OCI-LY3 (cell line): ENCODE measurements at regions not wholly inside any gene's neighbourhood (a gene's known extent, or its start where the extent isn't known, plus 50 kb on each side); places are given as distances from the start of the nearest gene placed in this dataset.
A peak's percentile ranks its signal among the peaks of the same experiment; 100 is the strongest.

Experiments
- H2AFZ ChIP-seq: fragments of 200-600, 300-600 bp; shearing (Covaris generic); 2 replicates; pipeline ENCODE4 v1.6.0; 2014; ENCODE audit warnings: antibody characterized with exemption, low read depth, low read length
- H3K27ac ChIP-seq: fragments of 200-600, 300-600 bp; sonication (generic); 2 replicates; pipeline ENCODE4 v1.5.1; 2014; ENCODE audit warnings: mild to moderate bottlenecking, low read length, moderate library complexity, mixed read lengths
- H3K27me3 ChIP-seq: fragments of 200-600, 300-600 bp; sonication (generic); 2 replicates; pipeline ENCODE4 v1.6.1; 2014; ENCODE audit warnings: low read depth, low read length, mixed read lengths
- H3K36me3 ChIP-seq: fragments of 200-600, 300-600 bp; sonication (generic); replicated peaks from 2 replicates; pipeline ENCODE3; 2014; ENCODE audit warnings: low read depth, low read length, mixed read lengths
- H3K4me1 ChIP-seq: fragments of 300-600, 200-600 bp; sonication (generic); 2 replicates; pipeline ENCODE4 v1.6.1; 2014; ENCODE audit warnings: low read length, mixed read lengths
- H3K4me2 ChIP-seq: fragments of 200-600, 300-600 bp; sonication (generic); 2 replicates; pipeline ENCODE4 v1.6.1; 2014; ENCODE audit warnings: low read length, mixed read lengths
- H3K4me3 ChIP-seq: fragments of 300-600, 200-600 bp; sonication (generic); 2 replicates; pipeline ENCODE4 v1.5.1; 2014; ENCODE audit warnings: antibody characterized with exemption, mild to moderate bottlenecking, low read length, moderate library complexity
- H3K79me2 ChIP-seq: fragments of 300-600, 200-600 bp; shearing (Covaris generic); 2 replicates; pipeline ENCODE4 v1.6.1; 2014; ENCODE audit warnings: mild to moderate bottlenecking, low read length, mixed read lengths
- H3K9ac ChIP-seq: fragments of 300-600, 200-600 bp; shearing (Covaris generic); 2 replicates; pipeline ENCODE4 v1.6.0; 2014; ENCODE audit warnings: mild to moderate bottlenecking, low read length, moderate library complexity
- H3K9me3 ChIP-seq: fragments of 200-600, 300-600 bp; shearing (Covaris generic); 2 replicates; pipeline ENCODE4 v1.6.1; 2014; ENCODE audit warnings: low read length, mixed read lengths; ENCODE audit not compliant: insufficient read depth
- H4K20me1 ChIP-seq: fragments of 200-600, 300-600 bp; sonication (generic); 2 replicates; pipeline ENCODE4 v1.6.1; 2016; ENCODE audit warnings: low read length, mixed read lengths; ENCODE audit not compliant: insufficient read depth
- EZH2phosphoT487 ChIP-seq: fragments of 200-600 bp; shearing (Covaris generic); IDR thresholded peaks from 2 replicates; pipeline ENCODE4 v1.6.1; 2018; ENCODE audit warnings: antibody characterized with exemption, mixed run types, low read depth
- TF ChIP-seq, protein P1 (sequence below): fragments of 200-600, 300-600 bp; sonication (generic); IDR thresholded peaks from 2 replicates; pipeline ENCODE4 v1.5.1; 2014; ENCODE audit warnings: antibody characterized with exemption, low read length, low read depth

DNA sequence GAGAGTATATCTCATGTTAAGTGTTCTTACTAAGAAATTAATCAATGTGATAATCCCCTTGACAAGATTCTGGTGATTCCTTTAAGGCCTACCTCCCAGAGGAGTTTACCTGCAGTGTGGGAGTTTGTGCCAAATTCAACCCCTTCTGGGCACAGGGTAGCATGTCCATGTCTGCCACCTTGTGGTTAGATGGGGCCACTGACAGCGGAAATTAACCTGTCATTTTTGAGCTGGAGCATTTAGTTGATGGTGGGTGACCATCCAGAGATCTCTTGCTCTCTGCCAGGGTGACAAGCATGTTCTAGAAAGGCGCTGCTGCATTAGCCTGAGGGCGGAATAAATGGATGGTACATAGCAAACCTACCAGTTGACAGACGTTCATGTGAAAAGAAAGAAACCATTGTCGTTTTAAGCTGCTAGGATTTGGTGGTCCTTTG lies 132.2 kb downstream of the FBXO4 start:
- no peak overlapping the region for H3K27ac ChIP-seq
- H3K36me3 ChIP-seq, result no peaks in the 10 kb centered on the region
- H3K27me3 ChIP-seq, result no peaks in the 10 kb centered on the region
- H3K4me3 ChIP-seq, result no peak overlapping the region
- H3K9ac ChIP-seq, result no peak overlapping the region
- H3K4me2 ChIP-seq, result peak overlapping the region; percentile 31; the same call in 1 of the 2 replicates
- H3K9me3 ChIP-seq, result no peaks in the 10 kb centered on the region
- H4K20me1 ChIP-seq, result no peaks in the 10 kb centered on the region
- peak overlapping the region; percentile 33; the same call in 1 of the 2 replicates for H2AFZ ChIP-seq
- H3K4me1 ChIP-seq, result no peaks in the 10 kb centered on the region
- TF ChIP-seq EZH2phosphoT487, result no peak
- TF ChIP-seq, protein P1, sequence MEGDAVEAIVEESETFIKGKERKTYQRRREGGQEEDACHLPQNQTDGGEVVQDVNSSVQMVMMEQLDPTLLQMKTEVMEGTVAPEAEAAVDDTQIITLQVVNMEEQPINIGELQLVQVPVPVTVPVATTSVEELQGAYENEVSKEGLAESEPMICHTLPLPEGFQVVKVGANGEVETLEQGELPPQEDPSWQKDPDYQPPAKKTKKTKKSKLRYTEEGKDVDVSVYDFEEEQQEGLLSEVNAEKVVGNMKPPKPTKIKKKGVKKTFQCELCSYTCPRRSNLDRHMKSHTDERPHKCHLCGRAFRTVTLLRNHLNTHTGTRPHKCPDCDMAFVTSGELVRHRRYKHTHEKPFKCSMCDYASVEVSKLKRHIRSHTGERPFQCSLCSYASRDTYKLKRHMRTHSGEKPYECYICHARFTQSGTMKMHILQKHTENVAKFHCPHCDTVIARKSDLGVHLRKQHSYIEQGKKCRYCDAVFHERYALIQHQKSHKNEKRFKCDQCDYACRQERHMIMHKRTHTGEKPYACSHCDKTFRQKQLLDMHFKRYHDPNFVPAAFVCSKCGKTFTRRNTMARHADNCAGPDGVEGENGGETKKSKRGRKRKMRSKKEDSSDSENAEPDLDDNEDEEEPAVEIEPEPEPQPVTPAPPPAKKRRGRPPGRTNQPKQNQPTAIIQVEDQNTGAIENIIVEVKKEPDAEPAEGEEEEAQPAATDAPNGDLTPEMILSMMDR, result peak; percentile 69
- no peaks in the 10 kb centered on the region for H3K79me2 ChIP-seq

DNA sequence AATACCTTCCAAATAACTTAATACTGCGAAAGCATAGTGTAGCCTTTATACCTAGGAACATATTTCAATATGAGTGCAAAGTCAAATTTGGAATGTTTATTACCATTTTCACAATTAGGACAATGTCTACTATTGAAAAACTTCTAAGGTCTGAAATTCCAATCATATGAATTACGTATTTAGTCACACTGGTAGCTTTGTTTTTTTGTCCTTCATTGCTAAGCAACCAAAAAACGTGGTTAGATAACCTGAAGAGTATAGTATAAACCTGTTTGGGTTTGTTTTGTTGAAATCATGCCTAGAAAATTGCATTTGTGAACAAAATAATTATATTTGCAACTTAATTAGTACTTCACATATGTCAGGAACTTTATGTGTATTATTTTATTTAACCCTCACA lies 134.2 kb downstream of the FBXO4 start:
- Histone ChIP-seq H3K79me2 (no peaks in the 10 kb centered on the region), H3K27ac (no peak overlapping the region), H3K4me3 (no peak overlapping the region), H3K4me1 (no peaks in the 10 kb centered on the region), H2AFZ (no peak overlapping the region), H3K9ac (no peak overlapping the region), H3K36me3 (no peaks in the 10 kb centered on the region), H3K27me3 (no peaks in the 10 kb centered on the region), H3K9me3 (no peaks in the 10 kb centered on the region), H3K4me2 (no peak overlapping the region), H4K20me1 (no peaks in the 10 kb centered on the region)
- TF ChIP-seq, protein P1, result no peak
- TF ChIP-seq EZH2phosphoT487, result no peak

DNA sequence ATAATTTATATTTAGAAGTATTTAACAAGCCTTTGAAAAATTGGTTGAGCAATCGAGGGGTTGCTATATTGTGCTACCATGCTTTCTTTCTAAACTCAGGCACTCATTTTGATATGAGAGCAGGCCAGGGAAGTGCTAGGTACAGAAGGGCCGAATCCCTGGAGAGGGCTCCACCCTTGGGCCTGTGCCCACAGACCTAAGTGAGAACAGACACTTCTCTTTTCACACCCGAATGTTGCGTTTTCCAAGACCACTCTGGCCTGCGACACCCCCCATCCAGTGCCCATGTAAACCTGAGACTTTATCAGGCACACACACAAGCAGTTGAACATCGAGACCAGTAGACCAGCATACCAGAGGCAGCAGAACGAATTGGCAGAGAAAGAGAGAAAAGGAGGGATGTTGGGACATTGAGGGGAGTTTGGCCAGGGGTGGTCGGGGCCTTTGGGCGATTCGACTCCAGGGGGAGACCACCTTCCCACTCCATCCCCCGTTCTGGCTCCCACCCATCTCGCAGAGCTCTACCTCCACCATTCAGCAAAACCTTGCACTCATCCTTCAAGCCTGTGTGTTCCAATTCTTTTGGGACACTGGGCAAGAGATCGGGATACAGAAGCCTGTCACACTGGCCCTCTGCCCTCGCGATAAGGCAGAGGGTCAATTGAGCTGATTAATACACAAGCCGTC lies 134.8 kb downstream of the FBXO4 start:
- H3K4me1 ChIP-seq, result no peaks in the 10 kb centered on the region
- H3K9ac ChIP-seq, result no peak overlapping the region
- no peaks in the 10 kb centered on the region for H3K79me2 ChIP-seq
- H2AFZ ChIP-seq, result no peak overlapping the region
- no peak overlapping the region for H3K27ac ChIP-seq
- no peaks in the 10 kb centered on the region for H3K9me3 ChIP-seq
- no peaks in the 10 kb centered on the region for H3K36me3 ChIP-seq
- TF ChIP-seq, protein P1, result no peak
- no peaks in the 10 kb centered on the region for H4K20me1 ChIP-seq
- H3K27me3 ChIP-seq, result no peaks in the 10 kb centered on the region
- no peak overlapping the region for H3K4me2 ChIP-seq
- no peak overlapping the region for H3K4me3 ChIP-seq

DNA sequence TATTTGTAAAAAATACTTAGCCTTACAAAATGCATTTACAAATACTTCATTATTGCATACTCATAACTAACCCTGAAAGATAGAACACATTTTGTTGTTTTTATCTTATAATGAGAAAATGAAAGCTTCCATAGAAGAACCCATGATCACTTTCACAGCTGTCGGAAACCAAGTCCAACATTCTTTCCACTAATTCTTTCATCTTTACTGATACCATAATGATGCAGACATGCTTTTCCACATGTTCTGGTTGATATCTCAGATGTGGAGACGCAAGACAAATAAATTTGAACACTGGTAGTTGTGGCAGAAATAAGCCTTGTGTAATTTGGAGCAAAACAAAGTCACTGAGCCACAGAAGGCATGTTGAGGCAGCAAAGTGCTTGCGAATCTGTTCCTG lies 136.0 kb downstream of the FBXO4 start:
- H3K9me3 ChIP-seq, result no peaks in the 10 kb centered on the region
- no peaks in the 10 kb centered on the region for H3K27me3 ChIP-seq
- no peaks in the 10 kb centered on the region for H3K79me2 ChIP-seq
- H3K36me3 ChIP-seq, result no peaks in the 10 kb centered on the region
- TF ChIP-seq, protein P1, result no peak
- no peak for TF ChIP-seq EZH2phosphoT487
- no peak overlapping the region for H3K4me2 ChIP-seq
- H3K27ac ChIP-seq, result no peak overlapping the region
- no peak overlapping the region for H3K9ac ChIP-seq
- no peak overlapping the region for H3K4me3 ChIP-seq
- H3K4me1 ChIP-seq, result no peaks in the 10 kb centered on the region
- H4K20me1 ChIP-seq, result no peaks in the 10 kb centered on the region
- H2AFZ ChIP-seq, result no peak overlapping the region
